Activated T-helper 17 cell treated with anti-CD3 and anti-CD28 coated beads, Interleukin-2, amount 50 U/mL, for 72 hours (primary cell): ENCODE measurements at regions not wholly inside any gene's neighbourhood (a gene's known extent, or its start where the extent isn't known, plus 50 kb on each side); places are given as distances from the start of the nearest gene placed in this dataset.

Experiments
- ATAC-seq: fragments of 150-1000 bp; cut with Tn5 transposase; replicated peaks from 2 replicates; pipeline ENCODE4 v1.10.0; 2021; ENCODE audit warnings: mild to moderate bottlenecking, moderate library complexity
- H3K27ac Mint-ChIP-seq: one replicate; pipeline ENCODE4 v1.8.0; 2022; ENCODE audit warnings: mixed read lengths
- H3K27me3 Mint-ChIP-seq: one replicate; pipeline ENCODE4 v1.8.0; 2022; ENCODE audit warnings: mixed read lengths
- H3K36me3 Mint-ChIP-seq: one replicate; pipeline ENCODE4 v1.8.0; 2022; ENCODE audit warnings: low read depth, mild to moderate bottlenecking, mixed read lengths
- H3K4me1 Mint-ChIP-seq: one replicate; pipeline ENCODE4 v1.8.0; 2022; ENCODE audit warnings: mixed read lengths
- H3K4me3 Mint-ChIP-seq: one replicate; pipeline ENCODE4 v1.8.0; 2022; ENCODE audit warnings: mild to moderate bottlenecking, mixed read lengths
- H3K9me3 Mint-ChIP-seq: one replicate; pipeline ENCODE4 v1.8.0; 2022; ENCODE audit warnings: mixed read lengths

DNA sequence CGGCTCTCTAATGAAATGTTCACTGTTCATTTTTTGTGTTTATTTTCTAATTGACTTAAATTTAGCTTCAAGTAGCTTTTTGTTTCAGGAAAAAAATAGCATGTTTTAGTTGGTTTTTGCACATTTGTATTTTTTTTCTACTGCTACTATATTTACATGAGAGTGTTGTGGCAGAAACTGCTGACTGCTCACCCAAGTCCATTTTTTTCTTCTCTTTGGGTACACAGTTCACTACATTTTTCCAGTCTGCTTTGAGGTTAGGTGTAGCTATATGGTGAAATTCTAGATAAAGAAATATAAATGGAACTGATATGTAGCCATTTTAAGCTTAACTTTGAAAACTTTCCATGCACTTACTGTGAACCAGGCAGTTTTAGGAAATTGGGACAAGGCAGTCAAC lies 216.7 kb upstream of the C11orf87 start:
- H3K27ac Mint-ChIP-seq: no peak overlapping the region
- no peaks in the 10 kb centered on the region for H3K36me3 Mint-ChIP-seq
- H3K9me3 Mint-ChIP-seq: peaks cover 3% of the 10 kb centered on the region
- no peaks in the 10 kb centered on the region for H3K4me1 Mint-ChIP-seq
- no peak overlapping the region for H3K4me3 Mint-ChIP-seq
- no peaks in the 10 kb centered on the region for H3K27me3 Mint-ChIP-seq
- no peak for ATAC-seq

DNA sequence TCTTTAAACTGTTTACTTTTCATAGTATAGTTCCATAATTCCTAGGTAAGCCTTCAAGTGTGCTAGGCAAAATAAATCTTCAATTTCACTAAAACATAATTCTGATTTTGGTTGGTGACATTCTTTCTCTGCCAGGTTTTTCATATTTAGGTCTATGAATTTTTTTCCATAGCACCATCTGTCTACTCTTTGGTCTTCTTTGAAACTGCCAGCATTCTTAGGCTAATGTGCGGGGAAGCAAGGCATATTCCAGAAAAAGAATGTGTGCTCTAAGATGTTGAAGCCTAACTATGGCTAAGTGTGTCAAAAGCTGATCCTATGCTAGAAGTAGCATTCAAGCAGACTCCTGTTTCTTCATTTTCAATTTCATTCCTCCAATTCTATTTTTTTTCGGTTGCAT lies 213.9 kb upstream of the C11orf87 start:
- Mint-ChIP-seq H3K9me3 (peaks cover 3% of the 10 kb centered on the region), H3K27ac (no peak overlapping the region), H3K36me3 (no peaks in the 10 kb centered on the region), H3K4me3 (no peak overlapping the region), H3K27me3 (no peaks in the 10 kb centered on the region), H3K4me1 (no peaks in the 10 kb centered on the region)
- no peak for ATAC-seq

DNA sequence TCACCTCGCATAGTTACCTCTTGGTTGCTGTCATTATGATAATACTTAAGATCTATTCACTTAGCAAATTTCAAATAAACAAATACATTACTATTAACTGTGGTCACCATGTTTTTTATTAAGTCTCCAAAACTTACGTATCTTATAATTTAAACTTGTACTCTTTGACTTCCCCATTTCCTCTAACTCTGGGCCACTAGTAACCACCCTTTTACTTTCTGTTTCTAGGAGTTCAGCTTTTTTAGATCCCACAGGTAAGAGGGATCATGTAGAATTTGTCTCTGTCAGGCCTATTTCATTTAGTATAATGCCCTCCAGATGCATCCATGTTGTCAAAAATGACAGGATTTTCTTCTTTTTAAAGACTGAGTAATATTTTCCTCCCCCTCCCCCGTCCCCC lies 212.4 kb upstream of the C11orf87 start:
- no peak for ATAC-seq
- Mint-ChIP-seq H3K27ac (no peak overlapping the region), H3K4me1 (no peaks in the 10 kb centered on the region), H3K27me3 (no peaks in the 10 kb centered on the region), H3K9me3 (peaks cover 3% of the 10 kb centered on the region), H3K4me3 (no peak overlapping the region), H3K36me3 (no peaks in the 10 kb centered on the region)

DNA sequence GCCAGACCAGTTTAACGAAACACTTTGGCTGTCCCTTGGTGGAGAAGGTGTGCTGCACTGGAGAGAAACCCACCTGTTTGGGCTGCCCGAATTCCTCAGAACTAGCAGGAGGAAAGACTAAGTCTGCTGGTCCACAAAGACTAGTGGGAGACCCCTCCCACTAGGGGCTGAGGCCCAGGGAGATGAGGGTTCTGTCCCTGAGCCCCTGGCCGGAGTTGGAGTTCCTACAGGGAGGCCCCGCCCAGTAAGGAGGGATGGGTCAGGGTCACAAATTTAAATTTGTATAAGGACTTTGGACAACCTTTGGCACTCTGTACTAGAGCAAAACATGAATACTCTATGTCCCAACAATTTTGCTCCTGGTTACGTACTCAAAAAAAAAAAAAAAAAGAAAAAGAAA lies 200.8 kb upstream of the C11orf87 start:
- no peak overlapping the region for H3K4me3 Mint-ChIP-seq
- no peaks in the 10 kb centered on the region for H3K4me1 Mint-ChIP-seq
- H3K36me3 Mint-ChIP-seq: no peaks in the 10 kb centered on the region
- H3K27ac Mint-ChIP-seq: no peak overlapping the region
- ATAC-seq: no peak
- H3K9me3 Mint-ChIP-seq: peaks cover 5% of the 10 kb centered on the region
- no peaks in the 10 kb centered on the region for H3K27me3 Mint-ChIP-seq

DNA sequence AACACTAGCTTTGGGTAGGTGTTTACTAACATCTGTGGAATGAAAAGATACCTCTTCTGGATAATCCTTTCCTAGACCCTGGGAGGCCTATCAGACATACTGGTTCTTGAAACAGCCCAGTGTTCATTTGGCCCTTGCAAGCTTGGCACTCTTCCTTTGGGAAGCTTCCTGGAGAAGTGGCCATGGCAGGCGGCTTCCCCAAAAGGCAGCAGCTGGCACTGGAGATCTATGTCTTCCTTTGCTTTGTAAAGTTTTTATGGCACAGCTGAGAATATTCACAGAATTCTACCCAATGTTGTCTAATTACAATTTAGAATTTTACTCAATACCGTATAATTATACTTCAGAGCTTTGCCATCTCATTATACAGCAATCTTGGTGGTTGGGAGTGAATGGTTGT lies 199.2 kb upstream of the C11orf87 start:
- H3K36me3 Mint-ChIP-seq: no peaks in the 10 kb centered on the region
- H3K4me1 Mint-ChIP-seq: no peaks in the 10 kb centered on the region
- no peaks in the 10 kb centered on the region for H3K27me3 Mint-ChIP-seq
- H3K9me3 Mint-ChIP-seq: peaks cover 11% of the 10 kb centered on the region
- no peak for ATAC-seq
- no peak overlapping the region for H3K27ac Mint-ChIP-seq
- no peak overlapping the region for H3K4me3 Mint-ChIP-seq

DNA sequence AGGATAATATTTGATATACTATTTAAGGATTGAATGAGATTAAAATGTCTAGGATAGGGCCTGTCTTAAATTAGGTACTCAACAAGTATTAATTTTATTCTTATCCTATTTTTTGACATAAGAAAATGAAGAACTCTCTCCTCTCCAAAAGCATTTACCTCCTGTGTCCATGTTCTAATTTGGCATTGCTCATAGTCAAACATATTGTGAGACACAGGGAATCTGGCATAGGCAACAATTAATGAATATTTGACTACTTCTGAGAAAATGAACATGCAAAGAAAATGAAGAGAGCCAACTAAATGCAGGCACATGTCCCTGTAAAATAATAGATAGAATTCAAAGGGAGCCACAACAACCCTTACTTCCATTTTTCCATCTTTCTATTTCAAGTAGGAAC lies 198.5 kb upstream of the C11orf87 start:
- H3K27me3 Mint-ChIP-seq: no peaks in the 10 kb centered on the region
- no peaks in the 10 kb centered on the region for H3K4me1 Mint-ChIP-seq
- H3K27ac Mint-ChIP-seq: no peak overlapping the region
- ATAC-seq: no peak
- H3K36me3 Mint-ChIP-seq: no peaks in the 10 kb centered on the region
- no peak overlapping the region for H3K4me3 Mint-ChIP-seq
- peaks cover 11% of the 10 kb centered on the region for H3K9me3 Mint-ChIP-seq

DNA sequence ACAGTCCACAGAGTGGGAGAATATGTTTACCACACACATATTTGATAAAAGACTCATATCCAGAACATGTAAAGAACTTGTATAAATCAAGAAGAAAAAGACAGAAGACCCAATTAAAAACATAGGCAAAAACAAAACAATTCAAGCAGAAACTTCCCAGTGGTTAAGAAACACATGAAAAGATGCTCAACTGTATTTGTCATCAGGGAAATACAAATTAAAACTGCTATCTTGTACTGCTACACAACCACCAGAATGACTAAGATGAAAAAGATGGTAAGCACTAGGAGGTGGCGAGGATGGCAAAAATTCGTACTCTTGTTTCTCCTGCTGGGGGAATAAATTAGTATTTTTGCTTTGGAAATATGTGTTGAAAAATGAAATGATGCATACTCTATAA lies 192.3 kb upstream of the C11orf87 start:
- H3K4me3 Mint-ChIP-seq: no peak overlapping the region
- H3K27ac Mint-ChIP-seq: no peak overlapping the region
- peaks cover 7% of the 10 kb centered on the region for H3K9me3 Mint-ChIP-seq
- H3K36me3 Mint-ChIP-seq: no peaks in the 10 kb centered on the region
- H3K4me1 Mint-ChIP-seq: no peaks in the 10 kb centered on the region
- H3K27me3 Mint-ChIP-seq: no peaks in the 10 kb centered on the region
- no peak for ATAC-seq

DNA sequence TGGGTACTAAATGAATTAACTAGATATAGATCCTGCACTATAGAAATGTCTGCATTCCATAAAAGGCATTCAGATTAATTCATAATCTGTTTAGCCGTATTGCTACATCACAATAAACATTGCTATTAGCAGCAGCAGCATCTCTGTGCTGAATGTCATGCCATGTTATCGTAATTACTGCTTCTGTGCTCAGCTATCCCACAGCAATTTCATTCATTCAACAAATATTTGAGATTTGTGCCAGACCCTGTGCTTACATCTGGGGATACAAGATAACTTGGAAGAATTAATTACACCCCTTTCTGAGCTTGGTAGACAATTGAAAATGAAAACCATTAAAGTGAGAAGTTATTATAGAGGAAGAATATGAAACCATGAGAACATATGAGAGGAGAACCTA lies 185.8 kb upstream of the C11orf87 start:
- no peak for ATAC-seq
- H3K9me3 Mint-ChIP-seq: peaks cover 11% of the 10 kb centered on the region
- H3K36me3 Mint-ChIP-seq: no peaks in the 10 kb centered on the region
- no peaks in the 10 kb centered on the region for H3K4me1 Mint-ChIP-seq
- no peak overlapping the region for H3K27ac Mint-ChIP-seq
- H3K4me3 Mint-ChIP-seq: no peak overlapping the region
- H3K27me3 Mint-ChIP-seq: no peaks in the 10 kb centered on the region

DNA sequence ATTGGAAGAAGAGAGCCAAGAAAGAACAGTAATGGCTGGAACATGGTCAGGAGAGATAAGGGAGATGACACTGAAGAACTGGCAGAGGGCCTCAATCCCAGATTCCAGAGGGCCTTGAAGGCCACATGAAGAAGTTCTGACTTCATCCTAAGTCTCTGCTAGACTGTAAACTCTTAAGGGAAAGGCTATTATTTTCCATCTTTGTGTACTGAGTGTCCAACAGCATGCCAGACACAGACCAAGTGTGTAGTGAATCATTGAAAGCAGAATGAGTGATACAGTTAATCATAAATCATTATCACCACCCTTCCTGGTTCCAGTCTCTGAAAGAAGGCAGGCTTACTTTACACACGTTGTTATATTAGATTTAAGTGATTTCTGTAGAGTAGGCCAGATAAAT lies 185.3 kb upstream of the C11orf87 start:
- ATAC-seq: no peak
- Mint-ChIP-seq H3K27ac (no peak overlapping the region), H3K4me1 (no peaks in the 10 kb centered on the region), H3K27me3 (no peaks in the 10 kb centered on the region), H3K9me3 (peaks cover 11% of the 10 kb centered on the region), H3K36me3 (no peaks in the 10 kb centered on the region), H3K4me3 (no peak overlapping the region)

DNA sequence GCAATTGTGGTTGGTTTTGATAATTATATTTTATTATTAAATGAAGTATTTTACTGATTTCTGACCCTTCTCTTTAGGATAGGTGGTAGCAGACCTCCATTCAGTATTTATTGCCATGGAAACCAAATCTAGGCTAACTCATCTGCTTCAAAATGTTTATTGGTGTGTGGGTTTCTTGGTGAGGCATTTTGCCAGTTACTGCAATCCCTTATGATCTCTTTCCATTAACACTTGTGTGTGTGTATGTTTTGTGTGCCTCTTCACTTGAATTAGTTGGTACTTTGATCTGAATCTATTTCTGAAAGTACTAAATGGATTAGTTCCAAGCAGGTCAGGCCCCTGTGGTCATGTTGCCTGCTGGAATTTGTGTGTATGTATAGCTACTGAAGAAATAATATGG lies 184.4 kb upstream of the C11orf87 start:
- Mint-ChIP-seq H3K27me3 (no peaks in the 10 kb centered on the region), H3K27ac (no peak overlapping the region), H3K36me3 (no peaks in the 10 kb centered on the region), H3K4me3 (no peak overlapping the region), H3K9me3 (peaks cover 11% of the 10 kb centered on the region), H3K4me1 (no peaks in the 10 kb centered on the region)
- ATAC-seq: no peak

DNA sequence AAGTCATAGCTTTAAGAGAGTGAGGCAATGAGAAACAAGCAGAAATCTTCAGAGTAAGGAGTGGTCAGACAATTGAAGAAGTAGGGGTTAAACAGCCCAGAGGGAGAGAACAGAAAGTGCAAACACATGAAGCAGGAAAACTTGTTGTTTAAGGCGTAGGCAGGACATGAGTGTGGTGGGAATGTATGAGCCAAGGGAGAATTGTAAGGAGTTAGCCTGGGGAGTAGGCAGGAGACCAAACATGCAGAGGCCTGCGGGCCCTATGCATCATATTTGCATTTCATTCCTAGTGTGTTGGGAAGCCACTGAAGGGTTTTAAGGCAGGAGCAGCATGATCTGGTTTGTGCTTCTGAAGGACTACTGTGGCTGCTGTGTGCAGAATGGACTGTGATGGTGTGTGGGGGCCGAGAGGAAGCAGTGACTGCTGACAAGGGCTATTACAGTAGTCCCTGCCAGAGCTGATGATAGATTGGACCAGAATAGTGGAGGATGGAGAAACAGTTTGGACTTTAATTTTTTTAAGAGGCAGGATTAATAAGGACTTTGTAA lies 179.9 kb upstream of the C11orf87 start:
- H3K36me3 Mint-ChIP-seq: no peaks in the 10 kb centered on the region
- H3K27me3 Mint-ChIP-seq: no peaks in the 10 kb centered on the region
- H3K9me3 Mint-ChIP-seq: peaks cover 8% of the 10 kb centered on the region
- H3K4me1 Mint-ChIP-seq: no peaks in the 10 kb centered on the region
- no peak overlapping the region for H3K27ac Mint-ChIP-seq
- ATAC-seq: no peak
- no peak overlapping the region for H3K4me3 Mint-ChIP-seq

DNA sequence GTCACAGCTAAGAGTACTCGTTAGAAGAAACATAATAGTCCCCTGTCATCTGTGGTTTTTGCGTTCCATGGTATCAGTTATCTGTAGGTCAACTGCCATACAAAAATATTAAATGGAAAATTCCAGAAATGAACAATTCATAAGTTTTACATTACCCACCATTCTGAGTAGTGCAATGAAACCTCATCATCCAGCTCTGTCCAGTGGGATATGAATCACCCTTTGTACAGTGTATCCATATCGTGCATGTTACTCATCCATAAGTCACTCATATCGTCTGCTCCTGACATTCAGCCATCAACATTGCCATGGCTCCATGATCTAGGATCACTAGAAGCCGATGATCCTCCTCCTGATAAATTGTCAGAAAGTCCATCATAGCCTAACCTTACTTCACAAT lies 174.9 kb upstream of the C11orf87 start:
- Mint-ChIP-seq H3K4me1 (no peaks in the 10 kb centered on the region), H3K9me3 (peaks cover 6% of the 10 kb centered on the region), H3K4me3 (no peak overlapping the region), H3K36me3 (no peaks in the 10 kb centered on the region), H3K27me3 (no peaks in the 10 kb centered on the region), H3K27ac (no peak overlapping the region)
- no peak for ATAC-seq

DNA sequence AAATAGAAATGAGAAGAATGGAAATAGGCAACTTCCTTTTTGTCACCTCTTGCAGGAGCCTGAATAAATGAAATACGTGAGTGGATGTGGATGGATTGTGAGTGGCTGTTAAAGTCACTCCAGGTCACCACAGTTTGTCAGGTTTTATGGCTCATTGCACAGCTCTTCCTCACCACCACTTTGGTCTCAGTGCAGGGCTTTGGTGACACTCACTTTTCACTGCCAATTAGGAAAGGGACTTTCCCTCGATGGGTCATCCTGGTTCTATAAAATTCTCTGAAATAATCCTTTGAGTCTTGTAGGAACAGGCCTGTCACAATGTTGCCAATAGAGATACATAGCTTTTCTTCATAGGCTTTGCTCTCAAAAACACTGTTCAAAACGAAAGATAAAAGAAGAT lies 172.4 kb upstream of the C11orf87 start:
- no peak for ATAC-seq
- Mint-ChIP-seq H3K36me3 (no peaks in the 10 kb centered on the region), H3K4me1 (no peaks in the 10 kb centered on the region), H3K27ac (no peak overlapping the region), H3K9me3 (peaks cover 9% of the 10 kb centered on the region), H3K27me3 (no peaks in the 10 kb centered on the region), H3K4me3 (no peak overlapping the region)

DNA sequence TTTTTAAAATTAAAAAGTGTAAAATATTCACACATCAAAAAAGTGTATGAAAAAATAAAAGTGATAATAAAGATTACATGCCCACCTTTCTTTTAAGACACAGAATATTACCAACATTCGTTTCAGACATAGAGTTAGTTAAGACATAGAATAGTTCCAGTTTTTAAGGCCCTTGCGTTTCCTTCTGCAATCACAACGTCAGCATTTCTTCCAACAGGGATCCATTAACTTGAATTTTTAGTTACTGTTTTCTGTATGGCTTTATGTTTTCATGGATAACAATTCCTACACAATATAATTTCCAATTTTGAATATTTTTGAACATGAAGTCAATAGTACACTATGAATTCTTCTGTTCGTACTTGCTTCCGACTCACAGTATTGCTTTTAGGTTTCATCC lies 170.8 kb upstream of the C11orf87 start:
- H3K27me3 Mint-ChIP-seq: no peaks in the 10 kb centered on the region
- H3K36me3 Mint-ChIP-seq: no peaks in the 10 kb centered on the region
- no peak overlapping the region for H3K27ac Mint-ChIP-seq
- H3K9me3 Mint-ChIP-seq: peaks cover 9% of the 10 kb centered on the region
- no peaks in the 10 kb centered on the region for H3K4me1 Mint-ChIP-seq
- no peak for ATAC-seq
- H3K4me3 Mint-ChIP-seq: no peak overlapping the region

DNA sequence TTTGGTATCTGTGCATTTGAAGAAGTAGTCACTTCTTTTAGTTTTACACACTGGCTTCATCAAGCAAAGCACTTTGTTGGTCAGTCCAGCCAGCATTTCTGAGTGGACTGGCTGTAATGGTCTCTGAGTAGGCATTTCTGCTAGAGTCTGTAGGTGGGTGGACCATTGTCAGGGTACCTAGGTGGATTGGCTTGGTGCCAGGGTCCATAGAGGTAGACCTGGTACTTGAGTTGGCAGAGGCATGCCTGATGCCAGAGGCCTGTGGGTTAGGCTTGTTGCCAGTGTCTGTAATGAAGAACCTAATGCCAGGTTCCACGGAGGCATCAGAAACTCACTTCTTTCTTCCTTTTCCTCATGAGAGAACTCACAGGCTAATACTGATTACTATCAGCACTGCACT lies 157.9 kb upstream of the C11orf87 start:
- no peak overlapping the region for H3K27ac Mint-ChIP-seq
- ATAC-seq: no peak
- no peaks in the 10 kb centered on the region for H3K4me1 Mint-ChIP-seq
- H3K27me3 Mint-ChIP-seq: no peaks in the 10 kb centered on the region
- H3K4me3 Mint-ChIP-seq: no peak overlapping the region
- no peaks in the 10 kb centered on the region for H3K36me3 Mint-ChIP-seq
- H3K9me3 Mint-ChIP-seq: peaks cover 26% of the 10 kb centered on the region
